ENCODE measurements at regions not wholly inside any gene's neighbourhood (a gene's known extent, or its start where the extent isn't known, plus 50 kb on each side); places are given as distances from the start of the nearest gene placed in this dataset.

DNA sequence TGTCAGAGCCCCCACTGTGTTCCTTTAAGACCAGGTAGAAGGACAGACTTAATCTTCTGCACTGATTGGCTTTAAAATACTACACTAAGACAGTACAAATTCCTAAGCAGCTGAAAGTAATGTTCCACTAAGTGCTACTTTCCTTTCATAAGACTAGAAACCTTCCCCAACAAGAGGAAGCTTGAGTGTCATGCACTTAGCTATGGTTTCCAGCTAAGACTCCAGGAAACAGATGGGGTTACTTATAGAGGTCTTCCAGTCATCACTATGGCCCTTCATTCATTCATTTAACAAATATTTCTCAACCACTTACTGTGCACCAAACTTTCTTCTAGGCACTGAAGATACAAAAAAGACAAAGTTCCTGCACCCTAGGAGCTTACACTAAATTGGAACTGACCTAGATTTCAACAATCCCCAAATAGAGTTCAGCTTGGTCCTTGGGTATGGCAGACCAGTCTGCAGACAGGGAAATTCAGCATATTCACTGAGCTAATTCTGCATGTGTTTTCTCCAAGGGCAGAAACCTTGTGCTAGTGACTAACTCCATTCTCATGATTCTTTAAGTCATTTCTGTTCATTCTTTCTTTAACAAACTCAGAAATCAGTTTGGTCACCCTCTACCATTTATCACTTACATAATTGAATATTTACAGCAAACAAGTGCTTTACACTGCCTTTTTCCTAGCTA lies 178.4 kb upstream of the MTNR1B start:
- TF ChIP-seq TEAD4 (IDR thresholded peaks at IDR 0.05): no peak
- TF ChIP-seq REST (IDR thresholded peaks at IDR 0.05; ENCODE audit: low read depth): no peak
- TF ChIP-seq RAD21 (IDR thresholded peaks at IDR 0.05; ENCODE audit: low read depth): no peak
- no peak for TF ChIP-seq TCF12 (IDR thresholded peaks at IDR 0.05; ENCODE audit: low read depth)
- no peak for TF ChIP-seq NFIC (IDR thresholded peaks at IDR 0.05)
- no peak for TF ChIP-seq CREB1 (IDR thresholded peaks at IDR 0.05; ENCODE audit: low read depth)

- TF ChIP-seq MAX (IDR thresholded peaks at IDR 0.05): no peak
- no peak for TF ChIP-seq USF1 (IDR thresholded peaks at IDR 0.05)
- no peak for TF ChIP-seq YY1 (IDR thresholded peaks at IDR 0.05; ENCODE audit: low read depth)
- no peak for TF ChIP-seq FOXM1 (IDR thresholded peaks at IDR 0.05; ENCODE audit: borderline replicate concordance, low read depth)
Observed at GRCh38 chr11:92791886-92792285, 177.6 kb upstream of the MTNR1B start.

- TF ChIP-seq EP300 (IDR thresholded peaks at IDR 0.05; ENCODE audit: borderline replicate concordance) (no peak), ZBTB7A (IDR thresholded peaks at IDR 0.05; ENCODE audit: low read depth) (no peak), FOXM1 (IDR thresholded peaks at IDR 0.05; ENCODE audit: borderline replicate concordance, low read depth) (no peak), USF1 (IDR thresholded peaks at IDR 0.05) (no peak), EGR1 (IDR thresholded peaks at IDR 0.05) (no peak), YY1 (IDR thresholded peaks at IDR 0.05; ENCODE audit: low read depth) (no peak), CEBPB (IDR thresholded peaks at IDR 0.05) (no peak), TCF12 (IDR thresholded peaks at IDR 0.05; ENCODE audit: low read depth) (no peak), REST (IDR thresholded peaks at IDR 0.05; ENCODE audit: low read depth) (no peak), TEAD4 (IDR thresholded peaks at IDR 0.05) (no peak), RAD21 (IDR thresholded peaks at IDR 0.05; ENCODE audit: low read depth) (no peak), NFIC (IDR thresholded peaks at IDR 0.05) (no peak), MAX (IDR thresholded peaks at IDR 0.05) (no peak), TAF1 (IDR thresholded peaks at IDR 0.05; ENCODE audit: low read depth) (no peak)
Observed at GRCh38 chr11:92793189-92793588, 176.3 kb upstream of the MTNR1B start.

DNA sequence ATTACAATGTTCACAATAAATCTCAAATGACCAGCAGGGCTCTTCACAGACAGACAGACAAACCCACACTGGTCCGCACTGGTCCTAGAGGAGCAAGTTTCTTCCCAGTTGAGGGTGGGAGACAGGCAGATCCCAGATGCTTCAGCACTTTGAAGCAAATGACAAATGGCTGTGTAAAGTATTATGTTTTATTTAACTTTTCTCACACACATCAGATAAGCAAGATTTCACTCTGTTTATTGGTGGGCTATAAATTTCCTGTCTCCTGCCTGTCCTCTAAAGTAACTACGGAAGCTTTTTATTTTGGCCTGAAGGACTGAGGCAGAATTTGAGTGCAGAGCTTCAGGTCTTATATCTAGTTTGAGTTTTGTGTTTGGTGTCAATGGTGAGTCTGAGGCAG lies 174.7 kb upstream of the MTNR1B start:
- TF ChIP-seq NFIC (IDR thresholded peaks at IDR 0.05) (no peak), TEAD4 (IDR thresholded peaks at IDR 0.05) (no peak), FOXM1 (IDR thresholded peaks at IDR 0.05; ENCODE audit: borderline replicate concordance, low read depth) (no peak), TAF1 (IDR thresholded peaks at IDR 0.05; ENCODE audit: low read depth) (no peak), REST (IDR thresholded peaks at IDR 0.05; ENCODE audit: low read depth) (no peak), USF1 (IDR thresholded peaks at IDR 0.05) (no peak), EP300 (IDR thresholded peaks at IDR 0.05; ENCODE audit: borderline replicate concordance) (no peak), ZBTB7A (IDR thresholded peaks at IDR 0.05; ENCODE audit: low read depth) (no peak), TCF12 (IDR thresholded peaks at IDR 0.05; ENCODE audit: low read depth) (no peak), CEBPB (IDR thresholded peaks at IDR 0.05) (no peak), YY1 (IDR thresholded peaks at IDR 0.05; ENCODE audit: low read depth) (no peak)
